ENCODE measurements at regions not wholly inside any gene's neighbourhood (a gene's known extent, or its start where the extent isn't known, plus 50 kb on each side); places are given as distances from the start of the nearest gene placed in this dataset.
"Not testable (repeated sequence)": the region's sequence is repeated elsewhere in the genome, so short reads cannot be mapped to it uniquely, and the experiment has no call there.

DNA sequence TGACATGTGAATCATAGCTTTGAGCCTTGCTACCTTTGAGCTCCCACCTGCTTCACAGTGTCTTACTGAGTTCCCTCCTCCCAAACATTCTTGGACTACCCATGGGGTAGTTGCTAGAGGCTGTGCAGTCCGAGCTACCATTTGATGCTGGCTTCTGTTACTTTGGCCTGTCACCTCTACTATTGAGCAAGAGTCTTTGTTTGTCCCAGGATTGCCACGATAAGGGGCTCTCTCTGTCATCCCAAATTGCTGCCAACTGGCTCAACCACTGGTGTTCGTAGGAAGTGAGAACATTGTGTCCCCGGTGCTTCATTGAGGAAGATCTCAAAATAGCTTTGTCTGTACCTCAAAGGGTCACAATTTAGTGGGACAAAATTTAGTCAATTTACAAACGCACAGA lies 59.1 kb upstream of the PAX8 start:
- H3K4me3 ChIP-seq (ENCODE audit: low read length), result no peak overlapping the region
- TF ChIP-seq POLR2AphosphoS5 (IDR thresholded peaks at IDR 0.05), result no peak
- TF ChIP-seq SMC3 (conservative IDR thresholded peaks at IDR 0.05; ENCODE audit: poor library complexity), result no peak
- TF ChIP-seq TAF1 (IDR thresholded peaks at IDR 0.05; ENCODE audit: low read depth), result no peak
- TF ChIP-seq MXI1 (conservative IDR thresholded peaks at IDR 0.05; ENCODE audit: poor library complexity, severe bottlenecking), result no peak
- TF ChIP-seq EP300 (conservative IDR thresholded peaks at IDR 0.05; ENCODE audit: poor library complexity, severe bottlenecking), result no peak
- TF ChIP-seq, protein P1, sequence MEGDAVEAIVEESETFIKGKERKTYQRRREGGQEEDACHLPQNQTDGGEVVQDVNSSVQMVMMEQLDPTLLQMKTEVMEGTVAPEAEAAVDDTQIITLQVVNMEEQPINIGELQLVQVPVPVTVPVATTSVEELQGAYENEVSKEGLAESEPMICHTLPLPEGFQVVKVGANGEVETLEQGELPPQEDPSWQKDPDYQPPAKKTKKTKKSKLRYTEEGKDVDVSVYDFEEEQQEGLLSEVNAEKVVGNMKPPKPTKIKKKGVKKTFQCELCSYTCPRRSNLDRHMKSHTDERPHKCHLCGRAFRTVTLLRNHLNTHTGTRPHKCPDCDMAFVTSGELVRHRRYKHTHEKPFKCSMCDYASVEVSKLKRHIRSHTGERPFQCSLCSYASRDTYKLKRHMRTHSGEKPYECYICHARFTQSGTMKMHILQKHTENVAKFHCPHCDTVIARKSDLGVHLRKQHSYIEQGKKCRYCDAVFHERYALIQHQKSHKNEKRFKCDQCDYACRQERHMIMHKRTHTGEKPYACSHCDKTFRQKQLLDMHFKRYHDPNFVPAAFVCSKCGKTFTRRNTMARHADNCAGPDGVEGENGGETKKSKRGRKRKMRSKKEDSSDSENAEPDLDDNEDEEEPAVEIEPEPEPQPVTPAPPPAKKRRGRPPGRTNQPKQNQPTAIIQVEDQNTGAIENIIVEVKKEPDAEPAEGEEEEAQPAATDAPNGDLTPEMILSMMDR (IDR thresholded peaks at IDR 0.05; ENCODE audit: poor library complexity, severe bottlenecking), result no peak
- TF ChIP-seq RAD21 (conservative IDR thresholded peaks at IDR 0.05), result no peak
- no peak for TF ChIP-seq REST (IDR thresholded peaks at IDR 0.05; ENCODE audit: borderline replicate concordance)
- no peak for TF ChIP-seq EZH2 (IDR thresholded peaks at IDR 0.05; ENCODE audit: borderline replicate concordance, insufficient read depth, low read length, poor library complexity, severe bottlenecking)
- no peaks in the 10 kb centered on the region for H3K36me3 ChIP-seq (ENCODE audit: insufficient read depth, low read length)
- no peaks in the 10 kb centered on the region for H3K9me2 ChIP-seq (ENCODE audit: insufficient read depth, low read length)
- no peaks in the 10 kb centered on the region for H3K9me3 ChIP-seq (ENCODE audit: low read length)
- no peak overlapping the region for H2AFZ ChIP-seq (ENCODE audit: low read depth, low read length)
- H3K27me3 ChIP-seq (ENCODE audit: insufficient read depth, low read depth, low read length), result no peaks in the 10 kb centered on the region
- H4K20me1 ChIP-seq (ENCODE audit: insufficient read depth), result no peaks in the 10 kb centered on the region
- no peak overlapping the region for H3K4me2 ChIP-seq (ENCODE audit: low read length)
- H3K79me2 ChIP-seq (replicated peaks; ENCODE audit: insufficient read depth, low read length), result no peaks in the 10 kb centered on the region
- no peaks in the 10 kb centered on the region for H3F3A ChIP-seq (ENCODE audit: insufficient read depth, low read length, poor library complexity, severe bottlenecking)
- H3K27ac ChIP-seq (ENCODE audit: low read length), result no peak overlapping the region
- H3K9ac ChIP-seq (ENCODE audit: low read length), result no peak overlapping the region

GRCh38 chr2:113336040-113336439 lies 57.3 kb upstream of the PAX8 start:
- H3K9me3 ChIP-seq (ENCODE audit: low read length); H3K4me2 ChIP-seq (ENCODE audit: low read length); H3F3A ChIP-seq (ENCODE audit: insufficient read depth, low read length, poor library complexity, severe bottlenecking); H3K27me3 ChIP-seq (ENCODE audit: insufficient read depth, low read depth, low read length); H4K20me1 ChIP-seq (ENCODE audit: insufficient read depth); H3K9ac ChIP-seq (ENCODE audit: low read length); H3K9me2 ChIP-seq (ENCODE audit: insufficient read depth, low read length); H3K27ac ChIP-seq (ENCODE audit: low read length); H2AFZ ChIP-seq (ENCODE audit: low read depth, low read length); H3K79me2 ChIP-seq (replicated peaks; ENCODE audit: insufficient read depth, low read length); H3K36me3 ChIP-seq (ENCODE audit: insufficient read depth, low read length); H3K4me3 ChIP-seq (ENCODE audit: low read length): not testable (repeated sequence)

- TF ChIP-seq RAD21 (conservative IDR thresholded peaks at IDR 0.05) (no peak), MXI1 (conservative IDR thresholded peaks at IDR 0.05; ENCODE audit: poor library complexity, severe bottlenecking) (no peak)
- TF ChIP-seq, protein P1 (IDR thresholded peaks at IDR 0.05; ENCODE audit: poor library complexity, severe bottlenecking), result no peak
- no peak overlapping the region for H3K9ac ChIP-seq (ENCODE audit: low read length)
- H2AFZ ChIP-seq (ENCODE audit: low read depth, low read length), result no peak overlapping the region
- H3K79me2 ChIP-seq (replicated peaks; ENCODE audit: insufficient read depth, low read length), result no peaks in the 10 kb centered on the region
- H4K20me1 ChIP-seq (ENCODE audit: insufficient read depth), result no peaks in the 10 kb centered on the region
- no peaks in the 10 kb centered on the region for H3K9me3 ChIP-seq (ENCODE audit: low read length)
- no peaks in the 10 kb centered on the region for H3K27me3 ChIP-seq (ENCODE audit: insufficient read depth, low read depth, low read length)
- H3K27ac ChIP-seq (ENCODE audit: low read length), result no peak overlapping the region
- H3K4me3 ChIP-seq (ENCODE audit: low read length), result no peak overlapping the region
- no peaks in the 10 kb centered on the region for H3K9me2 ChIP-seq (ENCODE audit: insufficient read depth, low read length)
- no peak overlapping the region for H3K4me2 ChIP-seq (ENCODE audit: low read length)
- H3F3A ChIP-seq (ENCODE audit: insufficient read depth, low read length, poor library complexity, severe bottlenecking), result no peaks in the 10 kb centered on the region
- no peaks in the 10 kb centered on the region for H3K36me3 ChIP-seq (ENCODE audit: insufficient read depth, low read length)
These were observed 55.4 kb upstream of the PAX8 start for GRCh38 chr2:113334147-113334546.

DNA sequence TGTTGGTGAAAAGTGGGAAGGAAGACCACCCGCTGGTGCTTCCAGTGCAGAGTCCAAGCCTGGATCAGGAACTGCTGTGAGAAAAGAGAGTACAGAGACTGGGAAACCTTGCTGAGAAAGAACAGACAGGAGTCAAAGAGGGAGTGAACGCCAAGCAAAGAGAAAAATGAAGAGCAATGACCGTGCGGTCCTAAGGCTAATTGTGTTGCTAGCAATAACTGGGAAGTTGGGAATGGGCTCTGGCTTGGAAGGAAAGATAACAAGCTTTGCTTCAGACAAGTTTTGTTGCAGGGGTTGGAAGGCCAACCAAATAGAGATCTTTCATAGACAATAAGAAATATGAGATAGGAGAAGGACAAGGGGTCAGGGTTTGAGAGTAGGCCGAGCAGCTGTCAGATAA lies 55.0 kb upstream of the PAX8 start:
- H4K20me1 ChIP-seq (ENCODE audit: insufficient read depth); H3K27ac ChIP-seq (ENCODE audit: low read length); H3K36me3 ChIP-seq (ENCODE audit: insufficient read depth, low read length); H3K27me3 ChIP-seq (ENCODE audit: insufficient read depth, low read depth, low read length); H3K9me2 ChIP-seq (ENCODE audit: insufficient read depth, low read length); H3K4me3 ChIP-seq (ENCODE audit: low read length); H3K9ac ChIP-seq (ENCODE audit: low read length); H3K9me3 ChIP-seq (ENCODE audit: low read length); H3K4me2 ChIP-seq (ENCODE audit: low read length); H3K79me2 ChIP-seq (replicated peaks; ENCODE audit: insufficient read depth, low read length); H2AFZ ChIP-seq (ENCODE audit: low read depth, low read length); H3F3A ChIP-seq (ENCODE audit: insufficient read depth, low read length, poor library complexity, severe bottlenecking): not testable (repeated sequence)

Measured in neural cell (in vitro differentiated cells).